Stomach (tissue), 4 donors: ENCODE measurements at regions not wholly inside any gene's neighbourhood (a gene's known extent, or its start where the extent isn't known, plus 50 kb on each side); places are given as distances from the start of the nearest gene placed in this dataset.

Experiments used
- CTCF ChIP-seq, 7 experiments: fragments of 450-650 bp in 4 of 7; fragments of 200-600 bp in 3 of 7; sonication (generic) in 3 of 7; IDR thresholded peaks; one replicate each; pipeline ENCODE4 v1.5.1; 2016 to 2019; ENCODE audit warnings: antibody characterized with exemption in 7 of 7, control low read depth in 2 of 7, mild to moderate bottlenecking in 1 of 7
- EP300 ChIP-seq: sonication (generic); formaldehyde crosslinking; IDR thresholded peaks from one replicate; pipeline ENCODE4 v1.6.1; 2017; ENCODE audit warnings: antibody characterized with exemption
- POLR2A ChIP-seq, 4 donors: fragments of 450-650 bp; IDR thresholded peaks; one replicate each; pipeline ENCODE4 v1.6.1; 2016; ENCODE audit warnings: antibody characterized with exemption in 4 of 4, control low read depth in 2 of 4, mild to moderate bottlenecking in 1 of 4, moderate library complexity in 1 of 4
- POLR2AphosphoS5 ChIP-seq, 3 donors: sonication (generic); formaldehyde crosslinking; IDR thresholded peaks; one replicate each; pipeline ENCODE4 v1.6.1; 2016; ENCODE audit warnings: antibody characterized with exemption in 3 of 3

GRCh38 chr6:90868656-90869055, 281.8 kb upstream of the MAP3K7 start:
- TF ChIP-seq CTCF (IDR thresholded peaks at IDR 0.05) (no peak), POLR2A (IDR thresholded peaks at IDR 0.05) (no peak), POLR2AphosphoS5 (IDR thresholded peaks at IDR 0.05) (no peak), EP300 (no peak)
